ENCODE measurements at regions not wholly inside any gene's neighbourhood (a gene's known extent, or its start where the extent isn't known, plus 50 kb on each side); places are given as distances from the start of the nearest gene placed in this dataset.
"Not testable (repeated sequence)": the region's sequence is repeated elsewhere in the genome, so short reads cannot be mapped to it uniquely, and the experiment has no call there.

- not testable (repeated sequence) for DNase-seq (ENCODE audit: low read depth in 2 of 2)
Measured at GRCh38 chr6:58351619-58352018, 1034.2 kb downstream of the PRIM2 start.

DNA sequence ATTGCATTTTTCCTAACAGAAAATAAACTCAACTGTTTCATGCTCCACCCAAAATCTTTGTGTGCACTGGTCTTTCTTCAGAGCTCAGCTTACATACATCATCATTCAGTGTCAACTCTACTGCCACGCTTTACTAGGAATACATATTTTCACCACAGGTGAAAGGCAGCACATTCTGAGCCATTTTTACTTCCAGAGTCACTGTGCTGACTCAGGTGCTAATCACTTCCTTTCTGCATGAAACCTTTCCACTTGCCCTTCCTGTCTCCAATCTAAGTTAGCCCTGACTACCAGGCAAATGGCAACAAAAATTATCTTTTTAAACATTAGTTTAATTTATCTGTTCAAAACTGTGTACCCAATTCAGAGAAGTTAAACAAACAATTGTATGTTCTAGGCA, 1041.0 kb downstream of the PRIM2 start:
- DNase-seq (ENCODE audit: low read depth in 2 of 2): not testable (repeated sequence)

- not testable (repeated sequence) for DNase-seq (ENCODE audit: low read depth in 2 of 2)
Measured at GRCh38 chr6:58365856-58366255, 1048.4 kb downstream of the PRIM2 start.

GRCh38 chr6:58406659-58407058, 1089.2 kb downstream of the PRIM2 start:
- not testable (repeated sequence) for DNase-seq (ENCODE audit: low read depth in 2 of 2)

DNA sequence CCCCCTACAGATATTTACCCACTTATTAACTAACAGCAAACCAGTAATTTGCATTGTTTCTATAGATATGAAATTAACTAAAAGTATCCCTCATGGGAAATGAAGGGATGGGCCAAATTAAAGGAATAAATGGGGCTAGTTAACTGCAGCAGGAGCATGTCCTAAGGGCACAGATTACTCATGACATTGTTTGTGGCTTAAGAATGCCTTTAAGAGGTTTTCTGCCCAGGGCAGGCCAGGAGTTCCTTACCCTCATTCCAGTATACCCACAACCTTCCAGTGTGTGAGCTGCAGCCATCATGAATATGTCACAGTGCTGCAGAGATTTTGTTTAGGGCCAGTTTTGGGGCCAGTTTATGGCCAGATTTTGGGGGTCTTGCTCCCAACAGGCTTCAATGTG, 1101.9 kb downstream of the PRIM2 start:
- no peak for DNase-seq (ENCODE audit: low read depth in 2 of 2)

Data from fibroblast of skin of left quadriceps (primary cell).